Lower leg skin (tissue), 4 donors: ENCODE measurements at regions not wholly inside any gene's neighbourhood (a gene's known extent, or its start where the extent isn't known, plus 50 kb on each side); places are given as distances from the start of the nearest gene placed in this dataset.

ENCODE experiments used
- DNase-seq, 2 donors: peaks; one replicate each; pipeline ENCODE4 v3.0.0-alpha.2; 2019; ENCODE audit warnings: low spot score in 2 of 2
- H3K4me3 ChIP-seq: fragments of 200-600 bp; sonication (generic); 2 replicates; pipeline ENCODE4 v1.5.1; 2017; ENCODE audit warnings: mild to moderate bottlenecking, low read depth; ENCODE audit not compliant: poor library complexity, severe bottlenecking
- POLR2A ChIP-seq, 2 donors: fragments of 450-650 bp; IDR thresholded peaks; one replicate each; pipeline ENCODE4 v1.6.1; 2016 to 2017; ENCODE audit warnings: antibody characterized with exemption in 2 of 2, mild to moderate bottlenecking in 1 of 2, moderate library complexity in 1 of 2
- WGBS, 2 donors: methylation state at CpG; one replicate each; pipeline ENCODE4 v1.1.5; 2018; 5-methylcytosine and 5-hydroxymethylcytosine counted together
- intact Hi-C: fragments of 100-400 bp; cut with DNase I; formaldehyde crosslinking; loops from one replicate; pipeline ENCODE4 v1.15.0; 2023; ENCODE audit warnings: low total_unique reads
- TF ChIP-seq, protein P1 (sequence below), 3 donors: fragments of 450-650 bp; IDR thresholded peaks; one replicate each; pipeline ENCODE4 v1.5.1; 2016; ENCODE audit warnings: antibody characterized with exemption in 3 of 3, mild to moderate bottlenecking in 3 of 3, moderate library complexity in 2 of 3

DNA sequence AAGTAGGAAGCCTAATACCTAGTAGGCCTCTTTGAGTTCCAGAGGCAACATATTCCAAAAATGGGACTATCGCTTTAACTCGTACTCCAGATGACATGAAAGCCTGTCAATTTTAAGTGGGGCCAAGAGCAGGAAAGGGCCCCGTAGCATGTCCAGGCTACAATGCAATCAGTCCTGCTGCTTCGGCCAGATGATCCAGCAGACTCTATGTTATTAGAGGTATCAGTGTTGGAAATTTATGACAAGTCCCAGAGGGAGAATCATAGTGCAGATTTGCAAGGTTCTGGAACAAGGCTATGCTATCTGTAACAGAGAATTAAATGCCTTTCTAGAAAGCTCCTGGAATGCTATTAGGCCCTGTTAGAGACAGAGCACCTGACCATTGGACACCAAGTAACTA, 56.7 kb upstream of the SRP9 start:
- WGBS, 2 donors, result 87 to 90% methylated on average over 4 of the region's 4 CpGs
- intact Hi-C loops, result no loop called here
- H3K4me3 ChIP-seq, result no peak overlapping the region
- DNase-seq, result no peak
- TF ChIP-seq, protein P1, sequence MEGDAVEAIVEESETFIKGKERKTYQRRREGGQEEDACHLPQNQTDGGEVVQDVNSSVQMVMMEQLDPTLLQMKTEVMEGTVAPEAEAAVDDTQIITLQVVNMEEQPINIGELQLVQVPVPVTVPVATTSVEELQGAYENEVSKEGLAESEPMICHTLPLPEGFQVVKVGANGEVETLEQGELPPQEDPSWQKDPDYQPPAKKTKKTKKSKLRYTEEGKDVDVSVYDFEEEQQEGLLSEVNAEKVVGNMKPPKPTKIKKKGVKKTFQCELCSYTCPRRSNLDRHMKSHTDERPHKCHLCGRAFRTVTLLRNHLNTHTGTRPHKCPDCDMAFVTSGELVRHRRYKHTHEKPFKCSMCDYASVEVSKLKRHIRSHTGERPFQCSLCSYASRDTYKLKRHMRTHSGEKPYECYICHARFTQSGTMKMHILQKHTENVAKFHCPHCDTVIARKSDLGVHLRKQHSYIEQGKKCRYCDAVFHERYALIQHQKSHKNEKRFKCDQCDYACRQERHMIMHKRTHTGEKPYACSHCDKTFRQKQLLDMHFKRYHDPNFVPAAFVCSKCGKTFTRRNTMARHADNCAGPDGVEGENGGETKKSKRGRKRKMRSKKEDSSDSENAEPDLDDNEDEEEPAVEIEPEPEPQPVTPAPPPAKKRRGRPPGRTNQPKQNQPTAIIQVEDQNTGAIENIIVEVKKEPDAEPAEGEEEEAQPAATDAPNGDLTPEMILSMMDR (IDR thresholded peaks at IDR 0.05), result no peak
- no peak for TF ChIP-seq POLR2A (IDR thresholded peaks at IDR 0.05)

DNA sequence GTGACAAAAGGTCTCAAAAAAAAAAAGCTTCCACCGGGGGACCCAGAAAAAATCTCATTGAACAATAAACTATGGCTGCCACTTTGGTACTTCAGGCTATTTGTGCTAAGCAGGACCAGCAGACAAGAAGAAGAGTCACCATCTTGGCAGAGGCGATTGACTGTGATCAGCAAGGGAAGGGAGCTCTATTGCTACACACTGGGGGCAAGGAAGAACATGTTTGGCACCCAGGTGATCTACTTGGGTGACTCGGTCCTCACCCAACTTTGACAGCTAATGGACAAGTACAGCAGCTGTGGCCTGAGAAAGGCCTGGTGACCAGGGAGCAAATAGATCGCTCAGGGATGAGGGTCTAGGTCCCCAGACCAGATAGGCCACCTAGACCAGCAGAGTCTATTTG, 53.4 kb upstream of the SRP9 start:
- 81 to 90% methylated on average over 4 of the region's 4 CpGs for WGBS, 2 donors
- no peak for DNase-seq
- H3K4me3 ChIP-seq, result no peak overlapping the region
- TF ChIP-seq, protein P1 (IDR thresholded peaks at IDR 0.05), result no peak
- TF ChIP-seq POLR2A (IDR thresholded peaks at IDR 0.05), result no peak
- intact Hi-C loops, result no loop called here
